C4-2B (cell line): ENCODE measurements at regions not wholly inside any gene's neighbourhood (a gene's known extent, or its start where the extent isn't known, plus 50 kb on each side); places are given as distances from the start of the nearest gene placed in this dataset.

Experiments
- H3K27ac ChIP-seq: fragments of 450-650 bp; 2 replicates; pipeline ENCODE4 v1.5.1; 2017
- CTCF ChIP-seq: fragments of 450-650 bp; conservative IDR thresholded peaks from 2 replicates; pipeline ENCODE4 v1.5.1; 2017; ENCODE audit warnings: mild to moderate bottlenecking
- ZFX ChIP-seq: fragments of 450-650 bp; IDR thresholded peaks from 2 replicates; pipeline ENCODE4 v1.6.1; 2017

- TF ChIP-seq CTCF (no peak), ZFX (no peak)
- H3K27ac ChIP-seq: no peak overlapping the region
Measured at GRCh38 chr4:54505362-54505761, 152.4 kb upstream of the KIT start.

- TF ChIP-seq CTCF (no peak), ZFX (no peak)
- H3K27ac ChIP-seq: no peak overlapping the region
Measured at GRCh38 chr4:54505996-54506395, 151.8 kb upstream of the KIT start.

GRCh38 chr4:54509057-54509456 is 148.7 kb upstream of the KIT start:
- no peak overlapping the region for H3K27ac ChIP-seq
- TF ChIP-seq CTCF (no peak), ZFX (no peak)

- no peak for TF ChIP-seq ZFX
- no peak overlapping the region for H3K27ac ChIP-seq
Measured at GRCh38 chr4:54513204-54513603, 144.6 kb upstream of the KIT start.

GRCh38 chr4:54513741-54514140 is 144.0 kb upstream of the KIT start:
- TF ChIP-seq ZFX (no peak), CTCF (no peak)

GRCh38 chr4:54516556-54517215 is 141.1 kb upstream of the KIT start:
- H3K27ac ChIP-seq: no peak overlapping the region
- TF ChIP-seq ZFX: no peak
- no peak for TF ChIP-seq CTCF

More at GRCh38 chr4:54513741-54514140, 144.0 kb upstream of the KIT start:
- H3K27ac ChIP-seq: no peak overlapping the region

GRCh38 chr4:54517781-54518444 is 139.8 kb upstream of the KIT start:
- no peak overlapping the region for H3K27ac ChIP-seq
- TF ChIP-seq ZFX (no peak), CTCF (no peak)

- H3K27ac ChIP-seq: no peak overlapping the region
Measured at GRCh38 chr4:54525602-54526001, 132.2 kb upstream of the KIT start.

More at GRCh38 chr4:54525602-54526001, 132.2 kb upstream of the KIT start:
- no peak for TF ChIP-seq ZFX
- TF ChIP-seq CTCF: no peak
